GM12878 (cell line): ENCODE measurements at regions not wholly inside any gene's neighbourhood (a gene's known extent, or its start where the extent isn't known, plus 50 kb on each side); places are given as distances from the start of the nearest gene placed in this dataset.
A peak's percentile ranks its signal among the peaks of the same experiment; 100 is the strongest.

ENCODE experiments used
- ATAC-seq: fragments of 200-7000 bp; cut with Tn5 transposase; 3 replicates; pipeline ENCODE4 v1.9.1; 2020; ENCODE audit warnings: mild to moderate bottlenecking, moderate library complexity
- BruUV-seq: library from RNA; stranded (reverse); fragments of 400-500 nt; replicated peaks from 2 replicates; lab custom pipeline; 2021; lab: Mats Ljungman, UMichigan
- CTCF ChIA-PET: fragments of 300-600 bp; sonication (Branson Sonifier 250); formaldehyde crosslinking; extraction: SDS; loops from one replicate; lab custom pipeline; 2021; ENCODE audit warnings: inconsistent platforms; lab: Yijun Ruan, JAX
- POLR2A ChIA-PET: fragments of 350-600 bp; formaldehyde crosslinking; extraction: SDS; loops from one replicate; lab custom pipeline; 2021; ENCODE audit warnings: inconsistent platforms; lab: Charles Lee
- RAD21 ChIA-PET: fragments of 300-600 bp; sonication (Branson Sonifier 250); formaldehyde crosslinking; loops from one replicate; lab custom pipeline; 2023; ENCODE audit warnings: antibody characterized with exemption; ENCODE audit not compliant: unreplicated experiment; lab: Charles Lee
- SMC1A ChIA-PET: fragments of 300-600 bp; sonication (Branson Sonifier 250); formaldehyde crosslinking; loops from one replicate; lab custom pipeline; 2023; ENCODE audit not compliant: unreplicated experiment, uncharacterized antibody; lab: Charles Lee
- DNase-seq: peaks from one replicate; pipeline ENCODE4 v3.0.0-alpha.2; 2011; ENCODE audit warnings: low read depth, low spot score
- FAIRE-seq: peaks from 3 replicates; lab custom pipeline; 2011; peaks lifted over from hg19 to GRCh38; lab: Jason Lieb, UNC
- H2AFZ ChIP-seq: 2 replicates; pipeline ENCODE4 v1.6.0; 2011; ENCODE audit warnings: low read depth, low read length, control low read depth; ENCODE audit not compliant: control insufficient read depth
- H3K27ac ChIP-seq: 2 replicates; pipeline ENCODE4 v1.5.1; 2011; ENCODE audit warnings: control low read depth; ENCODE audit not compliant: control insufficient read depth, insufficient read depth
- H3K27me3 ChIP-seq, 2 experiments: replicated peaks in 1 of 2; 2 replicates each; pipeline versions ENCODE4 v1.6.0 to v1.6.1; 2011; ENCODE audit warnings: low read length in 1 of 2; ENCODE audit not compliant: control insufficient read depth in 2 of 2, insufficient read depth in 2 of 2
- H3K36me3 ChIP-seq, 2 experiments: 2 replicates each; pipeline ENCODE4 v1.5.1; 2011; ENCODE audit warnings: low read length in 1 of 2; ENCODE audit not compliant: control insufficient read depth in 2 of 2, insufficient read depth in 2 of 2
- H3K4me1 ChIP-seq: 2 replicates; pipeline ENCODE4 v1.6.1; 2011; ENCODE audit warnings: mild to moderate bottlenecking, low read length, moderate library complexity, mixed read lengths; ENCODE audit not compliant: control insufficient read depth, insufficient read depth
- H3K4me2 ChIP-seq: 2 replicates; pipeline ENCODE4 v1.6.0; 2011; ENCODE audit warnings: control low read depth; ENCODE audit not compliant: control insufficient read depth, insufficient read depth
- H3K4me3 ChIP-seq: fragments of 200-600 bp; sonication (generic); 2 replicates; pipeline ENCODE4 v1.5.1; 2016
- H3K79me2 ChIP-seq: 2 replicates; pipeline ENCODE4 v1.6.0; 2011; ENCODE audit warnings: low read length; ENCODE audit not compliant: control insufficient read depth, insufficient read depth
- H3K9ac ChIP-seq: 2 replicates; pipeline ENCODE4 v1.8.0; 2011; ENCODE audit warnings: low read length, control low read depth, mixed read lengths; ENCODE audit not compliant: control insufficient read depth, insufficient read depth
- H3K9me3 ChIP-seq: replicated peaks from 3 replicates; pipeline ENCODE4 v1.5.1; 2011; ENCODE audit warnings: mild to moderate bottlenecking, low read length; ENCODE audit not compliant: control insufficient read depth, insufficient read depth
- H4K20me1 ChIP-seq: 2 replicates; pipeline ENCODE4 v1.6.0; 2011; ENCODE audit not compliant: control insufficient read depth, insufficient read depth
- CBFB ChIP-seq: IDR thresholded peaks from 2 replicates; pipeline ENCODE4 v1.6.1; 2016; ENCODE audit warnings: antibody characterized with exemption, low read depth
- CTCF ChIP-seq, 3 experiments: IDR thresholded peaks in 2 of 3; conservative IDR thresholded peaks in 1 of 3; 2 replicates each; pipeline ENCODE4 v1.5.1; 2011; ENCODE audit warnings: low read depth in 3 of 3, low read length in 3 of 3, mild to moderate bottlenecking in 3 of 3, control low read depth in 2 of 3, moderate library complexity in 2 of 3, inconsistent platforms in 1 of 3, mixed read lengths in 1 of 3; ENCODE audit not compliant: control insufficient read depth in 2 of 3, insufficient read depth in 1 of 3; ENCODE audit errors: extremely low read depth in 1 of 3
- EGR1 ChIP-seq, 2 experiments: IDR thresholded peaks; 1 replicate in 1 of 2; 2 replicates in 1 of 2; pipeline ENCODE4 v1.6.1; 2011 to 2012; ENCODE audit warnings: low read depth in 2 of 2, low read length in 2 of 2, borderline replicate concordance in 1 of 2, mild to moderate bottlenecking in 1 of 2, moderate library complexity in 1 of 2
- NFIC ChIP-seq: IDR thresholded peaks from 2 replicates; pipeline ENCODE4 v1.6.1; 2012; ENCODE audit warnings: low read depth, mild to moderate bottlenecking, inconsistent platforms, low read length, moderate library complexity
- NFYA ChIP-seq: IDR thresholded peaks from 2 replicates; pipeline ENCODE4 v1.6.1; 2011; ENCODE audit warnings: low read depth, mild to moderate bottlenecking, low read length, improper control_type of control experiment, borderline replicate concordance
- NKRF ChIP-seq: fragments of 450-650 bp; conservative IDR thresholded peaks from 2 replicates; pipeline ENCODE4 v1.6.1; 2017; ENCODE audit warnings: mild to moderate bottlenecking, moderate library complexity
- NR2C2 ChIP-seq: IDR thresholded peaks from 2 replicates; pipeline ENCODE4 v1.6.1; 2011; ENCODE audit warnings: borderline replicate concordance, low read depth; ENCODE audit not compliant: control insufficient read depth, insufficient read length
- PAX8 ChIP-seq: fragments of 450-650 bp; IDR thresholded peaks from 2 replicates; pipeline ENCODE4 v1.6.1; 2017; ENCODE audit warnings: mild to moderate bottlenecking, moderate library complexity
- RAD21 ChIP-seq: IDR thresholded peaks from 2 replicates; pipeline ENCODE4 v1.6.1; 2011; ENCODE audit warnings: mild to moderate bottlenecking, low read depth, low read length, moderate library complexity; ENCODE audit not compliant: insufficient read depth
- RBBP5 ChIP-seq: fragments of 200-600 bp; sonication (generic); conservative IDR thresholded peaks from 2 replicates; pipeline ENCODE4 v1.6.1; 2016
- SIX5 ChIP-seq: IDR thresholded peaks from 2 replicates; pipeline ENCODE4 v1.6.1; 2011; ENCODE audit warnings: mild to moderate bottlenecking, low read depth, low read length, moderate library complexity; ENCODE audit not compliant: severe bottlenecking
- SKIL ChIP-seq: fragments of 450-650 bp; IDR thresholded peaks from 2 replicates; pipeline ENCODE4 v1.6.1; 2017; ENCODE audit warnings: mild to moderate bottlenecking, low read depth, inconsistent platforms; ENCODE audit not compliant: poor library complexity, severe bottlenecking
- TAF1 ChIP-seq: IDR thresholded peaks from 2 replicates; pipeline ENCODE4 v1.6.1; 2011; ENCODE audit warnings: mild to moderate bottlenecking, low read depth, low read length, borderline replicate concordance
- ZBTB4 ChIP-seq: fragments of 450-650 bp; formaldehyde crosslinking; IDR thresholded peaks from 2 replicates; pipeline ENCODE4 v1.4.0; 2022; ENCODE audit warnings: mild to moderate bottlenecking, moderate library complexity
- WGBS: methylation state at CpG from one replicate; pipeline ENCODE4 v1.1.6; 2016; ENCODE audit warnings: low lambda C conversion rate; ENCODE audit not compliant: insufficient replicate concordance, insufficient coverage; ENCODE audit errors: missing lambda C conversion rate; 5-methylcytosine and 5-hydroxymethylcytosine counted together
- in situ Hi-C: fragments of 300-500 bp; cut with MboI; formaldehyde crosslinking; loops from 9 replicates; pipeline ENCODE4 v1.14.3; 2018; ENCODE audit warnings: mixed read lengths
- intact Hi-C: fragments of 100-400 bp; cut with micrococcal nuclease; formaldehyde crosslinking; loops from one replicate; pipeline ENCODE4 v1.14.2; 2022; ENCODE audit not compliant: unreplicated experiment

- ChIA-PET CTCF (interaction anchor here (0.6 to 3.9 kb wide), 6 partner anchors 16 to 415 kb away, joined by 3 to 18 read pairs (median 3); no protein-coding TSS in a partner anchor), SMC1A (interaction anchor here (1.0 to 2.1 kb wide), 6 partner anchors 77 to 169 kb away, joined by 3 to 11 read pairs (median 4); no protein-coding TSS in a partner anchor), POLR2A (no interaction called here), RAD21 (interaction anchor here (0.9 to 1.6 kb wide), 4 partner anchors 33 to 199 kb away, joined by 3 to 5 read pairs (median 3); no protein-coding TSS in a partner anchor)
- no peaks in the 10 kb centered on the region for H3K36me3 ChIP-seq
- no peaks in the 10 kb centered on the region; the same call in 1 of the 2 replicates for H3K4me1 ChIP-seq
- no peaks in the 10 kb centered on the region for H4K20me1 ChIP-seq
- WGBS = 97% methylated on average over 2 of the region's 2 CpGs
- H3K4me2 ChIP-seq = 0 out of 2 replicates have a peak overlapping the region, but pooled peaks have one; percentile 89
- no peak overlapping the region for H3K4me3 ChIP-seq
- no peak for FAIRE-seq
- H3K27me3 ChIP-seq = no peaks in the 10 kb centered on the region
- intact Hi-C loops = loop anchor here (5.0 to 10.0 kb wide), 3 partner anchors 36 to 369 kb away; no protein-coding TSS in a partner anchor
- no peak for ATAC-seq
- no TSS peak for BruUV-seq
- no peak overlapping the region for H2AFZ ChIP-seq
- DNase-seq = no peak
- H3K9me3 ChIP-seq = peaks cover 6% of the 10 kb centered on the region; the same call in 2 of the 3 replicates
- no peak overlapping the region for H3K9ac ChIP-seq
- H3K27ac ChIP-seq = no peak overlapping the region
- H3K79me2 ChIP-seq = peaks cover 24% of the 10 kb centered on the region
- in situ Hi-C loops = loop anchor here (10.0 kb wide), 1 partner anchor 369 kb away; no protein-coding TSS in a partner anchor
- TF ChIP-seq ZBTB4 (CRISPR knock-in tag) (no peak), RAD21 (peak; percentile 43; the same call in 1 of the 2 replicates), NR2C2 (no peak), RBBP5 (no peak), NKRF (no peak), NFYA (no peak), SIX5 (no peak), CBFB (no peak), SKIL (no peak), EGR1 (IDR thresholded peaks at IDR 0.05; ENCODE audit: borderline replicate concordance in 1 of 2, low read depth in 2 of 2, low read length in 2 of 2) (no peak), PAX8 (no peak), TAF1 (no peak), NFIC (no peak), CTCF (IDR thresholded peaks at IDR 0.05 in 2 of 3, conservative IDR thresholded peaks at IDR 0.05 in 1 of 3; ENCODE audit: control insufficient read depth in 2 of 3, extremely low read depth in 1 of 3, insufficient read depth in 1 of 3, low read depth in 3 of 3, low read length in 3 of 3) (peak in 2 of 3 experiments; percentile 10 to 30; a peak in 2 of 6 replicates)
These were observed 381.7 kb downstream of the ZFHX3 start for GRCh38 chr16:72666267-72666666.
